ENCODE measurements at regions not wholly inside any gene's neighbourhood (a gene's known extent, or its start where the extent isn't known, plus 50 kb on each side); places are given as distances from the start of the nearest gene placed in this dataset.

DNA sequence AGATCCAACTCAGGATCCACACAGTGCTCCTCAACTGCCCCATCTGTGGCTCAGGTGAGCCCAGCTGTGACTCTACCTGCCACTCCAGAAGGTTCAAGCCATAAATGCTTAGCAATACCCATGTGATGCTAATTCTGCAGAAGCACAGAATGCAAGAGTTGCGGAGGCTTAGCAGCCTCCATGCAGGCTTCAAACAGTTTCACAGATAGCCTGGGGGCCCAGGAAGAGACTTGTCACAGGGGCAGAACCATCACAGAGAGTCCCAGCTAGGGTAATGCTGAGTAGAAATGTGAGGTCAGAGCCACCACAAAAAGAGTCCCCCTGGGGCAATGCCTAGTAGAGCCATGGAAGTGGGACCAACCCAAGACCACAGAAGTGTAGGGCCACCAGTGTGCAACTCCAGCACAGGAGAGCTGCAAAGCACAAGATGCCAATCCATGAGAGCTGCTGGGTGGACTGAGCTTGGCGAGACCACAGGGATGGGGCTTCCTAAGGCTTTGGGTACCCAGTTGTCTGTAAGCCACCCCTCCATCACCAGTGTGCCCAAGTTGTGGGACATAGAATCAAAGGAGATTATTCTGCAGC, 283.9 kb downstream of the UBE3D start:
- TF ChIP-seq RFX5 (IDR thresholded peaks at IDR 0.05; ENCODE audit: low read depth, low read length): no peak
- TF ChIP-seq, protein P1, sequence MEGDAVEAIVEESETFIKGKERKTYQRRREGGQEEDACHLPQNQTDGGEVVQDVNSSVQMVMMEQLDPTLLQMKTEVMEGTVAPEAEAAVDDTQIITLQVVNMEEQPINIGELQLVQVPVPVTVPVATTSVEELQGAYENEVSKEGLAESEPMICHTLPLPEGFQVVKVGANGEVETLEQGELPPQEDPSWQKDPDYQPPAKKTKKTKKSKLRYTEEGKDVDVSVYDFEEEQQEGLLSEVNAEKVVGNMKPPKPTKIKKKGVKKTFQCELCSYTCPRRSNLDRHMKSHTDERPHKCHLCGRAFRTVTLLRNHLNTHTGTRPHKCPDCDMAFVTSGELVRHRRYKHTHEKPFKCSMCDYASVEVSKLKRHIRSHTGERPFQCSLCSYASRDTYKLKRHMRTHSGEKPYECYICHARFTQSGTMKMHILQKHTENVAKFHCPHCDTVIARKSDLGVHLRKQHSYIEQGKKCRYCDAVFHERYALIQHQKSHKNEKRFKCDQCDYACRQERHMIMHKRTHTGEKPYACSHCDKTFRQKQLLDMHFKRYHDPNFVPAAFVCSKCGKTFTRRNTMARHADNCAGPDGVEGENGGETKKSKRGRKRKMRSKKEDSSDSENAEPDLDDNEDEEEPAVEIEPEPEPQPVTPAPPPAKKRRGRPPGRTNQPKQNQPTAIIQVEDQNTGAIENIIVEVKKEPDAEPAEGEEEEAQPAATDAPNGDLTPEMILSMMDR (IDR thresholded peaks at IDR 0.05 in 2 of 3, conservative IDR thresholded peaks at IDR 0.05 in 1 of 3; ENCODE audit: control insufficient read depth in 2 of 3, extremely low read depth in 1 of 3, insufficient read depth in 1 of 3, low read depth in 3 of 3, low read length in 3 of 3): no peak
